Astrocyte (in vitro differentiated cells and primary cell): ENCODE measurements at regions not wholly inside any gene's neighbourhood (a gene's known extent, or its start where the extent isn't known, plus 50 kb on each side); places are given as distances from the start of the nearest gene placed in this dataset.

ENCODE experiments used
- CTCF ChIP-seq: IDR thresholded peaks from 2 replicates; pipeline ENCODE4 v1.5.1; 2011; ENCODE audit warnings: low read depth, mild to moderate bottlenecking, inconsistent platforms, low read length, moderate library complexity; ENCODE audit not compliant: insufficient read depth
- EZH2 ChIP-seq: IDR thresholded peaks from 2 replicates; pipeline ENCODE4 v1.6.1; 2012; ENCODE audit warnings: mild to moderate bottlenecking, low read length, inconsistent platforms; ENCODE audit not compliant: insufficient read depth

GRCh38 chr20:56893226-56893917 lies 264.3 kb downstream of the TFAP2C start:
- TF ChIP-seq CTCF (no peak), EZH2 (no peak)
